GM18861 (cell line): ENCODE measurements at regions not wholly inside any gene's neighbourhood (a gene's known extent, or its start where the extent isn't known, plus 50 kb on each side); places are given as distances from the start of the nearest gene placed in this dataset.

ENCODE experiments used
- ATAC-seq: cut with Tn5 transposase; IDR thresholded peaks from one replicate; pipeline ENCODE4 v1.9.1; 2021; ENCODE audit not compliant: unreplicated experiment

DNA sequence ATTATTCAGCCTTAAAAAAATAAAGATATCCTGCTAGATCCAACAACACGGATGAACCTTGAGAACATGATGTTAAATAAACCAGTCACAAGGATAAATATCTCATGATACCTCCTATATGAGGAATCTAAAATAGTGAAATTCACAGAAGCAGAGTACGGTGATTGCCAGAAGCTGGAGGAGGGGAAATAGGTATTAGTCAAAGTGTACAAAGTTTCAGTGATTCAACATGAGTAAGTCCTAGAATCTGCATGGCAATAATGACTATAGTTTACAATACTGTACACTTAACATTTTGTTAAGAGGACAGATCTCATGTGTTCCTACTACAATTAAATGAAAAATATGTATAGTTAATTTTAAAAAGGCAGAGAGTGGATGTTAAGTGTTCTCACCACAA lies 206.6 kb upstream of the SLC10A2 start:
- ATAC-seq, result peak; percentile 38

- ATAC-seq, result no peak
Observed at GRCh38 chr13:103263448-103263847, 197.2 kb upstream of the SLC10A2 start.

GRCh38 chr13:103255587-103256301 lies 189.5 kb upstream of the SLC10A2 start:
- no peak for ATAC-seq

DNA sequence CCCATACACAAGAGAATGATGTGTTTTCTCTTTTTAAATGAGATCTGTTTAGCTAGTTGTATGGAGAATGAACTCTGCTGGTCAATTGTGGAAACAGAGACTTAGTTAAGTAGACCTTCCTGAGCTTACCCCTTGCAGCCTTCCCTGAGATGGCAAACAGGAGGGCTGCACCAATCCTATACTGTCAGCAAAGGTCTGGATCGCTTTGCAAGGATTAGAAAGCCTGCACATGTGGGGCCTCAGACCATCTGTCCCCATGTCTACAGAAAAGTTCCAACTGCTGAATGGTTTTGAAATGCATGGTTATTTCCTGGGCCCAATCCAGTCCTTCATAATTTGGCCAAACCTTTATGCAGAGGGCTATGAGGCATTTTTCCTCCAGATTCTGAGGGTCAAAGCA lies 183.9 kb upstream of the SLC10A2 start:
- no peak for ATAC-seq

DNA sequence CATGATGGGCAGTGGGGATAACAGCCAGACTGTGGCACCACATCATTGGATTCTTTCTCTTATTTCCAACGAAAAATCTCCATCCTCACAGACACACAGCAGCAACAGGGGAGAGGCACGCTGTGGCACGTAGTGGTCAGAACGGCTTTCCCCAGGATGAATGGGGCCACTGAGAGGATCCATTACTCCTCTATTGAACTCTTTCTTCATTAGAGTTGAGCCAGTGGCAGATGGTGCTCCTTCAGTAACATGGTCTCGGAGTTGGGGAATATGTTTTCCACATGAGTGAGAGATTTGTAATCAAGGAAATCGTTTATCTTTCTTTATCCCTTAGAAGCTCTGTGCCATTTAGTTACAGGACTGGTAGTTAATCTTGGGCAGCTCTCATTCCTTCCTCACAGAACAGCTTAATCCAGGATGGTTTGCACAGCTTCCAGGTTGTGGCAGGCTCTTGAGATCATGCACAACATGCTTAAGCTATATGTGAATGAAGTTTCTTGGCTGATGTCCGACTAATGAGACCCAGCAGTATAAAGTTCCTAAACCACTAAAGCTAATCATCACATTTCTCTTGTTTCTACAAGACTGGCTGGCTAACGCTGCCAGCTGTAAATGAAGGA lies 180.5 kb upstream of the SLC10A2 start:
- no peak for ATAC-seq

DNA sequence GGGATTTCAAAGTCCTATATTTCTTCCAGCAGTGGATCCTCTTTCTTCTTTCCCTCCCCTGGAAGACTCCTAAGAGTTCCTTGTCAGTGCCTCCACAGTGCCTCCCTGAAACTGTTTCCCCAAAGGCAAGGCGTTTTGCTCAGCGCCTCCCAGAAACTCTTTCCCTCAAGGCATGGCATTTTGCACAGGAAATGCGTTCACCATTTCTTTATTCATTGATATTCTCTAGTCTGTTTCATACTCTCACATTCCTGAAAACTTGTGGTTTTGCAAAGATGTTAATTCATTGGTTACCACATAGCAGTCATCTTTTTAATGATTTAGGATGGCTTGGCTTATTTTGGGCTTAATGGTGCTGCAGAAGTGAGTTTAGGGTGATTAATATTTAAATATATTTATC lies 177.3 kb upstream of the SLC10A2 start:
- no peak for ATAC-seq

DNA sequence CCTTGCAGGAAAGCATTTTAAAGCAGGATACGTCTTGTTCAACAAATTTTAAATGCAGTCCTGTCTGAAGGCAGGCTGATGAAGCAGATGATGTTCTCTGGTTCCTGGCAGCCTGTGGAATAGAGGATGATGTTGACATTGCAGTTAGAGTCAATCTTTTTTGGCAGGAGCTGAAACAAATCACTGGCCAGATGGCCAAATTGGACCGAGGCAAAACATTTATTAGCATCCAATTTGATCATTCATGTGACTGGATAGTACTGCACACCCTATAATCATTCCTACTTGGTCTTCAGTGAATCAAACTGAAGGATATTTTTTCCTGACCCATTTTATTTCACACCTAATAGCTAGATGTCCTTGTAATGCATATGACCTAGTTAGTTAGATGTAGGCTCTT lies 172.2 kb upstream of the SLC10A2 start:
- ATAC-seq, result no peak

DNA sequence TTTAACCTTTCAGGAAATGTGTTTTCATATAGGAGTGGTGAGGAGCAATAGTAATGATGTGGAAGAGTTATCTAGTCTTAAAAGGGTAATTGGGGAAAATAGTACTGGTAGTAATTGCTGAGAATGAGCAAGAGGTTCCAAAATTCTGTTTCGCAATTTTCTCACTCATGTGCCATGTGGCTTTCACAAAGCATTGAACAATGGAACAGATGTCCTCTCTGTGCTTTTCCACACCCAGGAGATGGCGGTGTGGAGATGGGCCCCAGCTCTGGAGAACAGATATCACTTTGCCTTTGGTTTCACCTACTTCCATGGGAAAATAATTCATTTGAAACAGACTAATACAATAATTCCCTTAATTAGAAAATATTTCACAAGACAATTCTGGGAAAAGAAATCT lies 170.0 kb upstream of the SLC10A2 start:
- ATAC-seq, result no peak

GRCh38 chr13:103229674-103230073 lies 163.5 kb upstream of the SLC10A2 start:
- ATAC-seq, result no peak

DNA sequence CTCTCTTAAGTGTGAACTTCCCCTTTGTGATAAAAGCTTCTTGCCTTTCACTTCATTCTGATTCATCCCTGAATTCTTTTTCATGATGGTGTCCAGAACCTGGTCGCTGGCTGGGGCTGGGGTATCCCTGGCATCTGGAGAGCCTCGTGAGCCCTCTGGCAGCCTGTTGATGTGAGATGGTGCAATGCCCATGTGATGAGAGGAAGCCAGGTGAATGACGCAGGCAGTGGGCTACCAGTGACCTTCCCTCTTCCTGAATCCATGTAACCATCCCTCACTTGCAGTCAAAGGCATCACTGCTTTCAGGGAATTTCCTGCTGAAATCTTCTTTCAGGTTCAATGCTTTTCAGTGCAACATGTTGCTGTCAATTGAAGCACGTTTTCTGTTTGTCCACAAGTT lies 158.6 kb upstream of the SLC10A2 start:
- ATAC-seq, result no peak

DNA sequence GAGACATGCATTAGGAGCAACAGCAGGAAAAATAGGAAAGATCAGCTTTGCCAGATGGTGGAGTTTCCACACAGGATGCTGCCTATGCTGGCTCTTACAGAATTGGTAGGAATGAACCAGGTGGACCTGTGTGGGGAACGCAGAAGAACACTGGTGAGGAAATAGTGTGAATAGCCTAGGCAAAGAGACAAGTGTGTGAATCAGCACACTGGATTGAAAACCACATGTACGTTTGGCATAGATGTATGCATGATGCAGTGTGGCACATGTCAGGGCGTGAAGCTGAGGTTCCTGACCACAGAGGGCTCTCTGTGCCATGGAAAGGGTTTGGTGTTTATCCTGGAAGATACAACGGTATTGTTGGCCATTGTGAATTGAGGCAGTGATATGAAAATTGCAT lies 156.5 kb upstream of the SLC10A2 start:
- no peak for ATAC-seq

DNA sequence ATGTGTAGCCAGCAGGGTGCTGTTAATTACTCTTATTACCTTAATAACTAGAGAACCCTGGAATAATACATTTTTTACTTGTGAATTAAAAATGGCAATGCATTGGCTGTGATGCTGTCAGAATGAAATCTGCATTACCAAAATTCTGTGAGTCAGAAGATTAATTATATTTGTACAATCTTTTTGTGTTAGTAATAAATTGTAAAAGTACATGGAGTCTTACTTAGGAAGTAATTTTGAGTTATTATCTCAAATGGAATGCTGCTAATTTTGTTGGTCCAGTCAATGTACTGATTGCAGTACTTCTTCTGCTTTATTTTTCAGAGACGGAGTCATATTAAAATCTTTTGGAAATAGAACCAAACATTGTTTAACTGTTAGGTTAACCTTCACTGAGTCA lies 152.0 kb upstream of the SLC10A2 start:
- no peak for ATAC-seq

GRCh38 chr13:103213152-103213551 lies 146.9 kb upstream of the SLC10A2 start:
- no peak for ATAC-seq

DNA sequence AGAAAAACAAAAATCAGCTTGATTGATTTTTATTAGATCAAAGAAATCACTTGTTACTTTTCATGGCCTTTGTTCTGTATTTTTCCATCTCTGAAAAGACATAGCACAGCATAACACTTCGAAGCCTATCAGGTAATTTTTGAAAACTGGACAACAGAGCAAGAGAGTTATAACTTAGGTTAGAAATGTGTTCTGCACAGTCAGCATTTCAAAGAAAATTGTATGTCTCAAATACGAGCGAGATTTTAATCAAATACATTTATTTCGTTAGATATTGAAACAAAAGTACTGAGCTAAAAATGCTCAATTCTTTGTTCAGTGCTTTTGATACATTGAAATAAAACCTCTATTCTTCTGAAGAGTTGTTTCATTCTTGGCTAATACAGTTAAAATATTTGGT lies 144.1 kb upstream of the SLC10A2 start:
- ATAC-seq, result no peak

DNA sequence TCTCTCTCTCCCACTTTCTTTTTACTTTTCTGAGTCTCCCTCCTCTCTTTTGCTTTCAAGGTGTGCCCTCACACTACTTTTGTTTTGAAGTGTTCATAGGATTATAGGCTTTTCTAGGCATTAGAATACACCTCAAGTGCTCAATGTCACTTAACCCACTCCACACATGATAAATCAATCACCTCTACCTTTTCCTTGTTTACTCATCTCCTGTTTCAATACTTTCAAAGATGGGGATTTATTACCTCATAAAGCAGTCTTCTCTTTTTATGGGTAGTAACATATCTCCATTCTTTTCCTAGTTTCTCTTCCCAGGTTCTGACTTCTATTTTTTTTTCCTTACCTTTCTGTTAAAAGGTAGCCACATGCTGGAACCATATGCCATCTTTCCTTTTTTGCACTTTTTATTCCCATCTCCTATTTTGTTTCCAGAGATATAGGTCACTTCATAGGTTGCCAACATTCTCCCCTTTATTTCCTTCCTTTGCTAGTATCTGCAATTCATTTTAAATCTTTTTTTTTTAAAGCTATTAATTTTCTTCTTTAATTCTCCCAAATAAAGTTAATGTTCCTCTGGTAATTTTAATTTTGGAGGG lies 137.6 kb upstream of the SLC10A2 start:
- no peak for ATAC-seq

GRCh38 chr13:103200118-103200885 lies 134.1 kb upstream of the SLC10A2 start:
- no peak for ATAC-seq

DNA sequence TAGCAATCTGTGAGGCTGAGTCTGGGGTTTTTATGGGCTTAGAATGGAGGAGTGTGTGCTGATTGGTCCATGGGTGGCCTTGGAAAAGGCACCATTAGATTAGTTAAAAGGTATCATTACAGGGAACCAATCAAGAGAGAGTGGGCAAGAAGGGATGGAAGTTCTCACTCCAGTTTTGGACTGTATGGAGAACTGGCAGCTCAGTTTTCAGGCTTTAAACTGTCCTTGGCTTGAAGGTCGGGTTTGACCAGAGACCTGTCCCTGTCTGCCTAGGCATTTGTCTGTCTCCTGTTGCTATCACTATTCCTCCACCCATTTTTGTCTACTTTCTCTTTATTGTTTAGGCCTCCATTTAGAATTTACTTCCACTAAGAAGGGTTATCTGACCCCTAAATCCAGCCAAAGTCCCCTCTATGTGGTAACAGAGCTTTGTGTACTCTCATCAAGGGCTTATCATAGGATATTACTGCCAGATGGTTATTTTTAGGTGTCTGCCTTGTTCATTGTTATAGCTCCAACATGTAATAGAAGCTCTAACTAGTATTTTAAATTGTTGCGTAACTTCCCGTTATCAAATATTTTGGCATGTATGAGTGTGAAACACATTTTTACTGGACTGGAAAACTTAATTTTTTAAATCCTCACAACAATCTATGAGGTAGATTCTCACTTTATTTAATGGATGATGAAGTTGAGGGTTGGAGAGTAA lies 133.3 kb upstream of the SLC10A2 start:
- ATAC-seq, result no peak

GRCh38 chr13:103196356-103196755 lies 130.1 kb upstream of the SLC10A2 start:
- ATAC-seq, result no peak

GRCh38 chr13:103195762-103196161 lies 129.5 kb upstream of the SLC10A2 start:
- no peak for ATAC-seq

DNA sequence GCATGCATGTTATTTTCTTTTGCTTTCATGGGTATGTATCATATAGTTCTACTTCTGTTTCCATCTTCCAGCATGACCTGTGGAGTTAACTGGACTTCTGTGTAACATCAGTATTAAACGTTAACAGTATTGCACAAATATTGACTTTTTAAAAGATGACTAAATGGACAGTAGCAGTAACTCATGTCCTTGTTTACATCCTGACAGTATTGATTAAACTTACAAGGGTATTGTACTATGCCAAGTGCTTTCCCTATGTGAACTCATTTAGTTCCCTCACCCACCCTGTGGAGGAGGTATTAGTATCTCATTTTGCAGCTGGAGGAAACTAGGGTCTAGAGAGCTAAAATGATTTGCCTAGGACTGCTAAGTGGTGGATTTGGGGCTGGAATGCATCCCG lies 128.7 kb upstream of the SLC10A2 start:
- no peak for ATAC-seq

DNA sequence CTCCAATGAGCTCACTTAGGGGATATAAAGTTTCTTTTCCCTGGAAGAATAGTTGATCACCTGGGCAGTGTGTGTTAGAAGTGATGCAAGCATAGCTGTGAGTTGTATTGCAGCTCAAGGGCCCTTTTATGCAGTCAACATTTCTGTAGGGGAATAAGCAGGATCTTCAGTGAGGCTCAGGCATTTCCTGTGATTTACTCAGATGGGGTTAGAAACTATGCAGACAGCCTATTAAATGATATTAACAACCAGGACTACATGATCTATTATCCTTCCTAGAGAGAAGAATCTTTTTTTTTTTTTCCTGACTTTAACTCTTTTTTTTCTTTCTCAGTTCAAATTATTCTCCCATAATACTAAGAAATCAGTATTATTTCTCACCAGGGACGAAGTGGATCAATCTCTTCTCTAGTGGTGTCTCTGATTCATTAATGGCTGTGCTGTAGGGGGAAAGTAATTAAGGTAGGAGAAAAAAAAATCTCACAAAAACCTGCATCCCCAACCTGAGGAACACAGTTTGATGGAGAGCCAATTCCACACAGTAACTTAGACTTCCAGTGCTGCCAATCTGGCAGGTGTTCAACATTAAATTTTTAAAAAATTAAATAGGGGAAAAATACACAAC lies 126.4 kb upstream of the SLC10A2 start:
- no peak for ATAC-seq
